ENCODE measurements at regions not wholly inside any gene's neighbourhood (a gene's known extent, or its start where the extent isn't known, plus 50 kb on each side); places are given as distances from the start of the nearest gene placed in this dataset.

- DNase-seq (ENCODE audit: low read depth, low spot score): no peak
- no peaks in the 10 kb centered on the region for H3K9me3 ChIP-seq (ENCODE audit: low read depth, low read length)
- no peaks in the 10 kb centered on the region for H3K36me3 ChIP-seq (ENCODE audit: insufficient read depth, low read length)
- TF ChIP-seq POLR2AphosphoS5 (IDR thresholded peaks at IDR 0.05; ENCODE audit: borderline replicate concordance, low read depth, low read length): no peak
- no peak for TF ChIP-seq FOXP2 (optimal IDR thresholded peaks at IDR 0.05; ENCODE audit: control extremely low read depth, extremely low read length, insufficient read depth)
- TF ChIP-seq EZH2 (IDR thresholded peaks at IDR 0.05): no peak
- H3K9ac ChIP-seq (ENCODE audit: insufficient read length): no peak overlapping the region
- no peak overlapping the region for H3K27ac ChIP-seq
- H3K4me3 ChIP-seq: no peak overlapping the region
These were observed 220.9 kb downstream of the SKIDA1 start for GRCh38 chr10:21304608-21305007.

GRCh38 chr10:21304198-21304597 lies 221.3 kb downstream of the SKIDA1 start:
- no peaks in the 10 kb centered on the region for H3K36me3 ChIP-seq (ENCODE audit: insufficient read depth, low read length)
- H3K9ac ChIP-seq (ENCODE audit: insufficient read length): no peak overlapping the region
- no peak overlapping the region for H3K4me3 ChIP-seq
- no peaks in the 10 kb centered on the region for H3K9me3 ChIP-seq (ENCODE audit: low read depth, low read length)
- no peak for TF ChIP-seq FOXP2 (optimal IDR thresholded peaks at IDR 0.05; ENCODE audit: control extremely low read depth, extremely low read length, insufficient read depth)
- TF ChIP-seq EZH2 (IDR thresholded peaks at IDR 0.05): no peak
- TF ChIP-seq POLR2AphosphoS5 (IDR thresholded peaks at IDR 0.05; ENCODE audit: borderline replicate concordance, low read depth, low read length): no peak
- H3K27ac ChIP-seq: no peak overlapping the region
- DNase-seq (ENCODE audit: low read depth, low spot score): no peak

GRCh38 chr10:21300551-21300950 lies 224.9 kb downstream of the SKIDA1 start:
- TF ChIP-seq EZH2 (IDR thresholded peaks at IDR 0.05): no peak
- no peak for TF ChIP-seq FOXP2 (optimal IDR thresholded peaks at IDR 0.05; ENCODE audit: control extremely low read depth, extremely low read length, insufficient read depth)
- no peak for TF ChIP-seq POLR2AphosphoS5 (IDR thresholded peaks at IDR 0.05; ENCODE audit: borderline replicate concordance, low read depth, low read length)
- H3K4me3 ChIP-seq: no peak overlapping the region
- no peak overlapping the region for H3K27ac ChIP-seq
- no peaks in the 10 kb centered on the region for H3K9me3 ChIP-seq (ENCODE audit: low read depth, low read length)
- H3K9ac ChIP-seq (ENCODE audit: insufficient read length): no peak overlapping the region
- H3K36me3 ChIP-seq (ENCODE audit: insufficient read depth, low read length): no peaks in the 10 kb centered on the region
- no peak for DNase-seq (ENCODE audit: low read depth, low spot score)

- TF ChIP-seq POLR2AphosphoS5 (IDR thresholded peaks at IDR 0.05; ENCODE audit: borderline replicate concordance, low read depth, low read length): no peak
- TF ChIP-seq EZH2 (IDR thresholded peaks at IDR 0.05): no peak
- TF ChIP-seq FOXP2 (optimal IDR thresholded peaks at IDR 0.05; ENCODE audit: control extremely low read depth, extremely low read length, insufficient read depth): no peak
- no peak overlapping the region for H3K9ac ChIP-seq (ENCODE audit: insufficient read length)
- H3K4me3 ChIP-seq: no peak overlapping the region
- H3K27ac ChIP-seq: no peak overlapping the region
- H3K9me3 ChIP-seq (ENCODE audit: low read depth, low read length): no peaks in the 10 kb centered on the region
- no peaks in the 10 kb centered on the region for H3K36me3 ChIP-seq (ENCODE audit: insufficient read depth, low read length)
- no peak for DNase-seq (ENCODE audit: low read depth, low spot score)
These were observed 226.2 kb downstream of the SKIDA1 start for GRCh38 chr10:21299330-21299729.

- no peak overlapping the region for H3K9ac ChIP-seq (ENCODE audit: insufficient read length)
- no peak overlapping the region for H3K4me3 ChIP-seq
- H3K36me3 ChIP-seq (ENCODE audit: insufficient read depth, low read length): no peaks in the 10 kb centered on the region
- no peak overlapping the region for H3K27ac ChIP-seq
- TF ChIP-seq FOXP2 (optimal IDR thresholded peaks at IDR 0.05; ENCODE audit: control extremely low read depth, extremely low read length, insufficient read depth) (no peak), EZH2 (IDR thresholded peaks at IDR 0.05) (no peak), POLR2AphosphoS5 (IDR thresholded peaks at IDR 0.05; ENCODE audit: borderline replicate concordance, low read depth, low read length) (no peak)
- DNase-seq (ENCODE audit: low read depth, low spot score): no peak
- H3K9me3 ChIP-seq (ENCODE audit: low read depth, low read length): no peaks in the 10 kb centered on the region
These were observed 226.8 kb downstream of the SKIDA1 start for GRCh38 chr10:21298701-21299100.

GRCh38 chr10:21297603-21298383 lies 227.7 kb downstream of the SKIDA1 start:
- no peaks in the 10 kb centered on the region for H3K9me3 ChIP-seq (ENCODE audit: low read depth, low read length)
- H3K4me3 ChIP-seq: no peak overlapping the region
- no peak for DNase-seq (ENCODE audit: low read depth, low spot score)
- no peaks in the 10 kb centered on the region for H3K36me3 ChIP-seq (ENCODE audit: insufficient read depth, low read length)
- TF ChIP-seq EZH2 (IDR thresholded peaks at IDR 0.05): no peak
- no peak for TF ChIP-seq POLR2AphosphoS5 (IDR thresholded peaks at IDR 0.05; ENCODE audit: borderline replicate concordance, low read depth, low read length)
- TF ChIP-seq FOXP2 (optimal IDR thresholded peaks at IDR 0.05; ENCODE audit: control extremely low read depth, extremely low read length, insufficient read depth): no peak
- no peak overlapping the region for H3K9ac ChIP-seq (ENCODE audit: insufficient read length)
- H3K27ac ChIP-seq: no peak overlapping the region

GRCh38 chr10:21296575-21297355 lies 228.7 kb downstream of the SKIDA1 start:
- H3K4me3 ChIP-seq: no peak overlapping the region

More at GRCh38 chr10:21296575-21297355, 228.7 kb downstream of the SKIDA1 start:
- no peak for TF ChIP-seq POLR2AphosphoS5 (IDR thresholded peaks at IDR 0.05; ENCODE audit: borderline replicate concordance, low read depth, low read length)
- no peak for TF ChIP-seq FOXP2 (optimal IDR thresholded peaks at IDR 0.05; ENCODE audit: control extremely low read depth, extremely low read length, insufficient read depth)
- no peak for TF ChIP-seq EZH2 (IDR thresholded peaks at IDR 0.05)
- no peak overlapping the region for H3K27ac ChIP-seq
- H3K36me3 ChIP-seq (ENCODE audit: insufficient read depth, low read length): no peaks in the 10 kb centered on the region
- H3K9me3 ChIP-seq (ENCODE audit: low read depth, low read length): no peaks in the 10 kb centered on the region
- H3K9ac ChIP-seq (ENCODE audit: insufficient read length): no peak overlapping the region
- DNase-seq (ENCODE audit: low read depth, low spot score): no peak

Data from SK-N-MC (cell line).